Renal pelvis (tissue), 1 donor: ENCODE measurements at regions not wholly inside any gene's neighbourhood (a gene's known extent, or its start where the extent isn't known, plus 50 kb on each side); places are given as distances from the start of the nearest gene placed in this dataset.
"Not testable (repeated sequence)": the region's sequence is repeated elsewhere in the genome, so short reads cannot be mapped to it uniquely, and the experiment has no call there.

ENCODE experiments used
- DNase-seq: peaks from one replicate; pipeline ENCODE4 v3.0.0-alpha.2; 2013

GRCh38 chr21:27070861-27071670 lies 104.2 kb upstream of the ADAMTS5 start:
- DNase-seq, result peak; percentile 40

GRCh38 chr21:27068811-27069210 lies 101.9 kb upstream of the ADAMTS5 start:
- no peak for DNase-seq

GRCh38 chr21:27067226-27067625 lies 100.3 kb upstream of the ADAMTS5 start:
- no peak for DNase-seq

GRCh38 chr21:27062443-27062842 lies 95.6 kb upstream of the ADAMTS5 start:
- no peak for DNase-seq

GRCh38 chr21:27061770-27062169 lies 94.9 kb upstream of the ADAMTS5 start:
- no peak for DNase-seq

- no peak for DNase-seq
Observed at GRCh38 chr21:27060190-27060589, 93.3 kb upstream of the ADAMTS5 start.

GRCh38 chr21:27058673-27059605 lies 92.1 kb upstream of the ADAMTS5 start:
- DNase-seq, result no peak

- no peak for DNase-seq
Observed at GRCh38 chr21:27057997-27058396, 91.1 kb upstream of the ADAMTS5 start.

- no peak for DNase-seq
Observed at GRCh38 chr21:27047658-27048314, 80.9 kb upstream of the ADAMTS5 start.

GRCh38 chr21:27047283-27047657 lies 80.4 kb upstream of the ADAMTS5 start:
- no peak for DNase-seq

- no peak for DNase-seq
Observed at GRCh38 chr21:27045281-27045985, 78.5 kb upstream of the ADAMTS5 start.

- no peak for DNase-seq
Observed at GRCh38 chr21:27043377-27043776, 76.5 kb upstream of the ADAMTS5 start.

GRCh38 chr21:27040738-27041469 lies 74.0 kb upstream of the ADAMTS5 start:
- no peak for DNase-seq

GRCh38 chr21:27036736-27037301 lies 69.9 kb upstream of the ADAMTS5 start:
- no peak for DNase-seq

- no peak for DNase-seq
Observed at GRCh38 chr21:27035791-27036190, 68.9 kb upstream of the ADAMTS5 start.

- DNase-seq, result no peak
Observed at GRCh38 chr21:27034796-27035195, 67.9 kb upstream of the ADAMTS5 start.

- DNase-seq, result no peak
Observed at GRCh38 chr21:27033471-27033870, 66.6 kb upstream of the ADAMTS5 start.

GRCh38 chr21:27026501-27026900 lies 59.6 kb upstream of the ADAMTS5 start:
- DNase-seq, result no peak

GRCh38 chr21:27025708-27026107 lies 58.8 kb upstream of the ADAMTS5 start:
- DNase-seq, result not testable (repeated sequence)

GRCh38 chr21:27024971-27025370 lies 58.1 kb upstream of the ADAMTS5 start:
- no peak for DNase-seq

- DNase-seq, result no peak
Observed at GRCh38 chr21:27024301-27024700, 57.4 kb upstream of the ADAMTS5 start.
